Transverse colon (tissue), 4 donors: ENCODE measurements at regions not wholly inside any gene's neighbourhood (a gene's known extent, or its start where the extent isn't known, plus 50 kb on each side); places are given as distances from the start of the nearest gene placed in this dataset.

Source experiments
- DNase-seq: peaks from one replicate; pipeline ENCODE4 v3.0.0-alpha.2; 2019
- H3K27ac ChIP-seq, 4 donors: fragments of 200-600 bp; sonication (generic); 2 replicates each; pipeline ENCODE4 v1.5.1; 2016 to 2018; ENCODE audit warnings: inconsistent platforms in 4 of 4
- H3K27me3 ChIP-seq: fragments of 200-600 bp; sonication (generic); 2 replicates; pipeline ENCODE4 v1.5.1; 2017; ENCODE audit warnings: inconsistent platforms
- H3K36me3 ChIP-seq, 4 donors: fragments of 200-600 bp; sonication (generic); 2 replicates each; pipeline ENCODE4 v1.5.1; 2017 to 2019; ENCODE audit warnings: inconsistent platforms in 4 of 4
- H3K4me1 ChIP-seq, 4 donors: fragments of 200-600 bp; sonication (generic); 2 replicates each; pipeline ENCODE4 v1.5.1; 2017 to 2020; ENCODE audit warnings: inconsistent platforms in 4 of 4
- H3K4me3 ChIP-seq, 4 donors: fragments of 200-600 bp; sonication (generic); 1 replicate in 1 of 4; 2 replicates in 3 of 4; pipeline versions ENCODE4 v1.5.1 to v1.6.1; 2017 to 2019; ENCODE audit warnings: inconsistent platforms in 4 of 4
- H3K9me3 ChIP-seq, 2 donors: fragments of 200-600 bp; sonication (generic); 2 replicates each; pipeline ENCODE4 v1.5.1; 2017 to 2019; ENCODE audit warnings: inconsistent platforms in 2 of 2
- EP300 ChIP-seq: sonication (generic); formaldehyde crosslinking; IDR thresholded peaks from one replicate; pipeline ENCODE4 v1.6.1; 2017; ENCODE audit warnings: antibody characterized with exemption, low read depth
- POLR2A ChIP-seq: fragments of 450-650 bp; IDR thresholded peaks from one replicate; pipeline ENCODE4 v1.6.1; 2016; ENCODE audit warnings: antibody characterized with exemption, mild to moderate bottlenecking, moderate library complexity
- POLR2AphosphoS5 ChIP-seq, 3 donors: sonication (generic); formaldehyde crosslinking; IDR thresholded peaks; one replicate each; pipeline ENCODE4 v1.6.1; 2016; ENCODE audit warnings: antibody characterized with exemption in 3 of 3
- WGBS, 2 donors: methylation state at CpG; one replicate each; pipeline ENCODE4 v1.1.5; 2018; ENCODE audit warnings: low coverage in 1 of 2; 5-methylcytosine and 5-hydroxymethylcytosine counted together
- in situ Hi-C, 4 donors: fragments of 200-750 bp; cut with MboI; loops; one replicate each; pipeline versions ENCODE4 v1.15.0 to v1.15.1; 2017; ENCODE audit warnings: low sequenced_read_pairs in 3 of 4, low pct_ligation_motif_present in 1 of 4, low pct_unique_long_range_greater_than_20kb in 1 of 4
- intact Hi-C: fragments of 100-400 bp; cut with DNase I; formaldehyde crosslinking; loops from one replicate; pipeline ENCODE4 v1.15.1; 2023; ENCODE audit warnings: low total_unique reads
- TF ChIP-seq, protein P1 (sequence below), 5 experiments: fragments of 200-600 bp in 3 of 5; fragments of 450-650 bp in 2 of 5; sonication (generic) in 3 of 5; IDR thresholded peaks; 1 replicate in 2 of 5; 2 replicates in 3 of 5; pipeline ENCODE4 v1.5.1; 2016 to 2017; ENCODE audit warnings: antibody characterized with exemption in 5 of 5, inconsistent platforms in 3 of 5, mild to moderate bottlenecking in 2 of 5, moderate library complexity in 1 of 5

DNA sequence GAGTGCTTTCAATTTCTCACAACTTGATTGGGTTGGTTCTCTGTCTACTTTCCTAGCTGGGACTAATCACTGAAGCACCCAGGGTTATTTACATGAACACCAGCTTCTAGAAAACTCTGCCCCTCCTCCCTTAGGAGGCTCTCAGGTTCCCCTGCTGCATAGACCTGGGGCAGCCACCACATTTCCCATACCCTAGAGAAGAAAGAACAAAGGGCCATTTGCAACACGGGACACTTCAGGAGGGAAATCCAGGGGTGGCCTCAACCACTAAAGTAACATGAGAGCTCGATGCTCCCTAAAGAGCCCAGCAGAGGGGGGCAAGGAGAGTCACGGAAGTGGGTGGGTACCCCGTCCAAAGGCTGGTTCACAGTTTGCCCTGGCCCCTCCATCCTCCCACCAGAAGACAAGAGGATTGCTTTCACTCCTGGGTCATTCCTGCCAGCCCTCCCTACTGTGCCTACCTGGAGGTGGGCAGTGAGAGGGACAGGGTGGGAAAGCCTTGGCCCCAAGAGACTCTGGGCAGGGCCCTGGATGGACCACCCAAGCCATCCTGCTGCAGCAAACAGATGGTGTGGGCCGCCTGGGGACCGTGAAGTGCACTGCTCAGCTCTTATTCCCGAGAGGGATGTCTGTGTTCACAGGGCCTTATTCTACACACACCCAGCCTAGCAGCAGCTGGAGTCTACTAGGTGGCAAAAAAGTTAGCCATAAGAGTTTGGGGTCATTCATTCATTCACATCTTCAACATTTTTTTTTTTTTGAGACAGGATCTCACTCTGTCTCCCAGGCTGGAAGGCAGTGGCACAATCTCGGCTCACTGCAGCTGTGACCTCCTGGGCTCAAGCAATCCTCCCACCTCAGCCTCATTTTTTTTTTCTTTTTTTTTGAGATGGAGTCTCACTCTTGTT is 392.1 kb downstream of the SOX9 start:
- 80 to 86% methylated on average over 3 to 8 of the region's 8 CpGs for WGBS, 2 donors
- peak overlapping the region in 3 of 4 donors; percentile 32 to 58 (median 57) for H3K27ac ChIP-seq

DNA sequence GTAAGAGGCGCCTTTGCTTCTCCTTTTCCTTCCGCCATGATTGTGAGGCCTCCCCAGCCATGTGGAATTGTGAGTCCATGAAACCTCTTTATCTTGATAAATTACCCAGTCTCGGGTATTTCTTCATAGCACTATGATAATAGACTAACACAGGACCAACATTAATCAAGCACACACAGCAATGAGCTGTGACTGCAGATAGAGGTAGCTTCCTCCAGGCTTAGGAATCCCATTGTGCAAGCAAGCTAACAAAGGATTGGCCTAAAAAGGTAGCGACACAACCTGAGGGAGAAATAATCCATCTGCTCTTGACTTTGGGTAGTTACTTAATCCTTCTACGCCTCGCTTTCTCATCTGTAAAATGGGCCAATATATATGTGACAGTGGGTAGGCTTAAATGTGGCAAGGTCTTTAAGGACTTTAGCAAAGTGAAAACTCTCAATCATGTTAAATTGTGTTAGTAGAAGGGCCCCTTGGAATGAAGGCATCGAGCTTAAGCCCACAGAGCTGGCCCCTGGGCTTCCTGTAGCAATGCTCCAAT is 393.6 kb downstream of the SOX9 start:
- no peak overlapping the region for H3K4me3 ChIP-seq
- H3K9me3 ChIP-seq, result no peaks in the 10 kb centered on the region
- H3K4me1 ChIP-seq, result peaks cover 0 to 51% (median 38%) of the 10 kb centered on the region in 4 donors
- no peak for TF ChIP-seq POLR2AphosphoS5 (IDR thresholded peaks at IDR 0.05)
- TF ChIP-seq, protein P1, sequence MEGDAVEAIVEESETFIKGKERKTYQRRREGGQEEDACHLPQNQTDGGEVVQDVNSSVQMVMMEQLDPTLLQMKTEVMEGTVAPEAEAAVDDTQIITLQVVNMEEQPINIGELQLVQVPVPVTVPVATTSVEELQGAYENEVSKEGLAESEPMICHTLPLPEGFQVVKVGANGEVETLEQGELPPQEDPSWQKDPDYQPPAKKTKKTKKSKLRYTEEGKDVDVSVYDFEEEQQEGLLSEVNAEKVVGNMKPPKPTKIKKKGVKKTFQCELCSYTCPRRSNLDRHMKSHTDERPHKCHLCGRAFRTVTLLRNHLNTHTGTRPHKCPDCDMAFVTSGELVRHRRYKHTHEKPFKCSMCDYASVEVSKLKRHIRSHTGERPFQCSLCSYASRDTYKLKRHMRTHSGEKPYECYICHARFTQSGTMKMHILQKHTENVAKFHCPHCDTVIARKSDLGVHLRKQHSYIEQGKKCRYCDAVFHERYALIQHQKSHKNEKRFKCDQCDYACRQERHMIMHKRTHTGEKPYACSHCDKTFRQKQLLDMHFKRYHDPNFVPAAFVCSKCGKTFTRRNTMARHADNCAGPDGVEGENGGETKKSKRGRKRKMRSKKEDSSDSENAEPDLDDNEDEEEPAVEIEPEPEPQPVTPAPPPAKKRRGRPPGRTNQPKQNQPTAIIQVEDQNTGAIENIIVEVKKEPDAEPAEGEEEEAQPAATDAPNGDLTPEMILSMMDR (IDR thresholded peaks at IDR 0.05), result no peak
- no peak for TF ChIP-seq POLR2A
- TF ChIP-seq EP300, result no peak
- no peaks in the 10 kb centered on the region for H3K36me3 ChIP-seq
- 90 to 96% methylated on average over 3 to 7 of the region's 7 CpGs for WGBS, 2 donors
- intact Hi-C loops (no loop called here), in situ Hi-C loops (no loop called here)
- DNase-seq, result no peak
- H3K27ac ChIP-seq, result no peak overlapping the region
- no peaks in the 10 kb centered on the region for H3K27me3 ChIP-seq

More for the DNA sequence above, 392.1 kb downstream of the SOX9 start:
- Histone ChIP-seq H3K36me3 (no peaks in the 10 kb centered on the region), H3K4me3 (no peak overlapping the region), H3K27me3 (no peaks in the 10 kb centered on the region), H3K9me3 (no peaks in the 10 kb centered on the region), H3K4me1 (peaks cover 0 to 39% (median 28%) of the 10 kb centered on the region in 4 donors)
- intact Hi-C loops (no loop called here), in situ Hi-C loops (no loop called here)
- TF ChIP-seq EP300 (no peak), POLR2A (no peak)
- TF ChIP-seq, protein P1 (IDR thresholded peaks at IDR 0.05), result no peak
- DNase-seq, result no peak

DNA sequence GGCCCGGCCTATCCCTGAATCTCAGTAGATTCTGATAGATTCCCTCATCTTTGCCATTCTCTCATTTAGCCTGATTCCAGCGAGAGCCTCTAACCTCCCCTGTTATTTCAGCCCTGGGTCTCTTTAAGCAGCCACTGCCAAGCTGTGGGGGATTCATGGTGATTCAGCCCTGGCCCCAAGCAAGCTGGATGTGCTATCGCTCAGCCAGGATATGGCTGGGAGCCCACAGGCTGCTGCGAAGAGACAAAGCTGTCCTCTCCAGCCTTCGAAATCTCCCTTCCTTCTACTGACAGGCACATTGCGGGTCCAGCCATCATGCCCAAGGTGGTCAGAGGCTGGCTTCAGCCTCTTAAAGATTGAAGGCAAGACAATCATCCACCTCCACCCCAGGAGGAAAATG is 394.1 kb downstream of the SOX9 start:
- Histone ChIP-seq H3K27ac (peak overlapping the region in 2 of 4 donors; percentile 12 to 16), H3K9me3 (no peaks in the 10 kb centered on the region), H3K27me3 (no peaks in the 10 kb centered on the region), H3K4me1 (peaks cover 0 to 56% (median 40%) of the 10 kb centered on the region in 4 donors), H3K36me3 (no peaks in the 10 kb centered on the region), H3K4me3 (no peak overlapping the region)
- intact Hi-C loops (no loop called here), in situ Hi-C loops (no loop called here)
- TF ChIP-seq, protein P1 (IDR thresholded peaks at IDR 0.05), result no peak
- no peak for TF ChIP-seq POLR2A
- no peak for TF ChIP-seq POLR2AphosphoS5 (IDR thresholded peaks at IDR 0.05)
- TF ChIP-seq EP300, result no peak
- no peak for DNase-seq
- WGBS, 2 donors, result 74 to 75% methylated on average over 2 to 6 of the region's 6 CpGs

DNA sequence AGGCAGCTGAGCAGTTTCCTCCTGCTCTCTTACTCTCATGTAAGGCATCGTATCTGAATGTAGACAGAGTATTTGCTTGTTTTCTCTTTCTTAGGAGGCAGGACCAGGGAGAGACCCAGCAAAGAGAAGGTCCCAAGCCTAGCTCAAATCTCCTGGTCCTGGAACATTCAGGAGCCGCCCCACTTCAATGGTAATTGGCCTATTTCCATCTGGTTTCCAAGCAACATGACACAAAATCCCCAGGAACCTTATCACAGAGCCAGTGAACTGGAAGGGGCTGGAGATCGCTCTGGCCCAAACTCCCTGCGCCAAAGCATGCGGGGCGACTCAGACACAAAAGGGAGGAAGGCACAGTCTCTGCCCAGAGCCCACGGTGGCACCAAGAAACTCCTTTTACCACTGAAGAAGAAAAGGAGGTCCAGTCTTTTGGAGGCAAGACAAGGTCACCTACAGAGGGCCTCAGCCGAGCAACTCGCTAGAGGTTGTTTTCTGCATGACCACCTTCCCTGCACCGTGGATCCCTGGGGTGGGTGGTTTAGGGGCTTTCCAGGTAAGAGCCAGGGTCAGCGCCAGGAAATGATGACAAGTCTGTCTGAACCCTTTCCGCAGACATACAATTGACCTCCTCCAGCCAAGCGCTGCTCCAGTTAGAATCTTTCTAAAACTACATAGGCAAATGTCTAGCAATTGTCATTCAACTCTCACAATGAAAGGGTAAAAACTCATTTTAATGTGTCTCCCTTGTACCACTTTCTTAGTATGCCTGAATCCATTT is 394.7 kb downstream of the SOX9 start:
- in situ Hi-C loops, result no loop called here
- H3K27ac ChIP-seq, result peak overlapping the region in 2 of 4 donors; percentile 12 to 16

More for the DNA sequence above, 394.7 kb downstream of the SOX9 start:
- H3K27me3 ChIP-seq, result no peaks in the 10 kb centered on the region
- WGBS, 2 donors, result 77 to 100% methylated on average over 1 to 13 of the region's 13 CpGs
- H3K4me1 ChIP-seq, result peaks cover 0 to 58% (median 42%) of the 10 kb centered on the region in 4 donors
- H3K4me3 ChIP-seq, result no peak overlapping the region
- H3K36me3 ChIP-seq, result no peaks in the 10 kb centered on the region
- H3K9me3 ChIP-seq, result no peaks in the 10 kb centered on the region
- DNase-seq, result no peak
- TF ChIP-seq POLR2A (no peak), POLR2AphosphoS5 (IDR thresholded peaks at IDR 0.05) (no peak), EP300 (no peak)
- TF ChIP-seq, protein P1 (IDR thresholded peaks at IDR 0.05), result no peak
- intact Hi-C loops, result no loop called here
